ENCODE measurements at regions not wholly inside any gene's neighbourhood (a gene's known extent, or its start where the extent isn't known, plus 50 kb on each side); places are given as distances from the start of the nearest gene placed in this dataset.

DNA sequence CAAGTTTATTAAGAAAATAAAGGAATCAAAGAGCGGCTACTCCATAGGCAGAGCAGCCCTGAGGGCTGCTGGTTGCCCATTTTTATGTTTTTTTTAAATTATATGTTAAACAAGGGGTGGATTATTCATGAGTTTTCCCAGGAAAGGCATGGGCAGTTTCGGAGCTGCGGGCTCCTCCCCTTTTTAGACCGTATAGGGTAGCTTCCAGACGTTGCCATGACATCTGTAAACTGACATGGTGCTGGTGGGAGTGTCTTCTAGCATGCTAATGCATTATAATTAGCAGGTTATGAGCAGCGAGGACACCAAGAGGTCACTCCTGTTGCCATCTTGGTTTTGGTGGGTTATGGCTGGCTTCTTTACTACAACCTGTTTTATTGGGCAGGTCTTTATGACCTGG is 301.8 kb downstream of the TFAP2C start:
- DNase-seq = no peak

DNA sequence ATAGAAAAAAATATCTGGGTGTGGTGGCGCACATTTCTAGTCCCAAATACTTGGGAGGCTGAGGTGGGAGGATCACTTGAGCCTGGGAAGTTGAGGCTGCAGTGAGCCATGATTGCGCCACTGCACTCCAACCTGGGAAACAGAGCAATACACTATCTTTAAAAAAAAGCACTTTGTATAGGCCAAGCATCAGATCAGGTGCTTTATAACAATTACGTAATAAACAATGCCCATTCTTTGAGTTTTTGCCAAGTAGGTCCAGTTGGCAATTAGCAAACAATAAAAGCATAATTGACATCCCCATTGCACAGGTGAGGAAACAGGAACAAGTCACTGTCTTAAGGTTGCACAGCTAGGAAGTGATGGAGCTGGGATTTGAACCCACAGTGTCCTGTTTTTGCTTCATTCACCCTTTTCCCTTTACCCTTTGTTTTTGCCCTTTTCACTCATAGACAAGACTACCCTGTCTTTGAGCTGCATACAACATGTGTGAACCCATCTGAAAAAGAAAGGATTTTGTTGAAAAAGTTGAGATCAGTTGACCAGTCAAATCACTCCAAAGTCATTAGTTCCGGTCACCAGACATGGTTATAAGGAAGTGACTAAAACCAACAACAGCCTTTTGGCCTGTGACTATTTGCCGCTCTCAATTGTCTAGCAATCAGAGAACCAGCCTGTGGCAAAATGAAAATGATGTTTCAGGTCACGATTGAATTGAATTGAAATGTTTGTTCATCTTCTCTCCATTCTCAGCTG is 303.6 kb downstream of the TFAP2C start:
- DNase-seq = no peak

DNA sequence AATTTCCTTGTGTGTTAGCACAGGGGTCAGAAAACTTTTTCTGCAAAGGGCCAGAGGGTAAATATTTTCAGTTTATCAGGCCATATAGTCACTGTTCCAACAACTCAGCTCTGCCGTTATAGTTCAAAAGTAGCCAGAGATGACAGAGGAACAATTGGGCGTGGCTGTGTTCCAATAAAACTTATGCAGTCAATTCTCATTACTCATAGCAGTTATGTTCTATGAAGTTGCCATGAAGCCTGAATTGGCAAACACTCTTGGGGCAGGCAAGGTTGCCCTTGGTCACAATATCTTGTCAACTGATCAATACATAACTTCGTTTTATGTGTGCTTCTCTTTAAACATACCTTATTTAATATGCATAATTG is 304.2 kb downstream of the TFAP2C start:
- no peak for DNase-seq

DNA sequence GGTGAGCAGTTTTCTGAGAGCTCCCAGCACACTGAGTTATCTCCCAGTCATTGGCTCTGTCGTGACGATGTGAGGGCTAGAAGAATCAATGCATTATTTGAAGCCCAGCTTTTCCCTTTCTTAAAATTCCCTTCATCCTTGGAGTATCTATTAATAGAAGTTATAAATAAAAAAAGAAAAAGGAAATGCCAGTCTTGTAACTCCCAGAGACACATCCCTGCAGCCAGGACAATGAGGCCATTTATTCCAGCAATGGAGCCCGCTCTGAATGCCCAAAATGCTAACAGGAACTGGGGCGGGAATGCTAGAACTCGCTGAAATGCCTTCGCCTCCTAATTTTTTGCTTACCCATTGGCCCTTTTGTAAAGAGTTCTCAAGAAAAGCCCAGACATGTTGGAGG is 305.8 kb downstream of the TFAP2C start:
- no peak for DNase-seq

DNA sequence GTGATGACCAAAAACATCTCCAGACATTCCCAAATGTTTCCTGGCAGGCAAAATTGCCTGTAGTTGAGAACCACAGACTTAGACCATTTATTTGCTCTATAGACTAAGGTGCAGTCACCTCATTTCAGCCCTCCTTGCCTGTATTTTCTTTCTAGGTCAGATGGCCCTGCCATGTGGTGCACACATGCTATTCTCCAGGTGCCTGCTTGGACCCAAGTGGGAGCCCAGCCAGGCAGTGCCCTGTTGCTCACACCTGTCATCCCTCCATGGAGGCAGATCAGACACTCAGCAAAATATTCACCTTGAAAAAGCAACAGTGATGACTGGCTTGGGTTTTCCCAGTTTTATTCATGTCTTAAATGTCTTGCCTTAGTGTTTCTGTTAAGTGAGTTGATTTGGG is 311.4 kb downstream of the TFAP2C start:
- DNase-seq = no peak

DNA sequence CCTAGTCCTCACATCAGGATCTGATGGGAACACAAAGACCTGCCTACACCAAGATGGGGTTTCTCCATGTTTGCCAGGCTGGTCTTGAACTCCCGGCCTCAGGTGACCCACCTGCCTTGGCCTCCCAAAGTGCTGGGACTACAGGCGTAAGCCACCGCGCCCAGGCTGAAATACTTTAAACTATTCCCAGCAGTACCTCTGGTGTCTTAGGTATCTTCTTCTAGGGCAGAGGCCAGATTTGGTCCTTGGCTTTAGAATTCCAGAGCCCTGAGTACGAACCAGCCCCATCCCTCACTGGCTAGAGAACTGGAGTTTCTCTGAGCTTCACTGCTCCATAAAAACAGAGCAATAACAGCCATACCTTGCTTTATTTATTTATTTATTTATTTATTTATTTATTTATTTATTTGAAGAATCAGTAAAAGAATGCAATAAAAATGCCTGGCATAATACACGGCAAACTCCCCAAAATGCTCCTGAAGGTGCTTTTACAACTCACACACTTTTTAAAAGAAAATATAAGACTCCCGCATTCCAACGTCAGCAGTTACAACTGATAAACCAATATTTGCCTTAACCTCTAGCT is 312.1 kb downstream of the TFAP2C start:
- no peak for DNase-seq

DNA sequence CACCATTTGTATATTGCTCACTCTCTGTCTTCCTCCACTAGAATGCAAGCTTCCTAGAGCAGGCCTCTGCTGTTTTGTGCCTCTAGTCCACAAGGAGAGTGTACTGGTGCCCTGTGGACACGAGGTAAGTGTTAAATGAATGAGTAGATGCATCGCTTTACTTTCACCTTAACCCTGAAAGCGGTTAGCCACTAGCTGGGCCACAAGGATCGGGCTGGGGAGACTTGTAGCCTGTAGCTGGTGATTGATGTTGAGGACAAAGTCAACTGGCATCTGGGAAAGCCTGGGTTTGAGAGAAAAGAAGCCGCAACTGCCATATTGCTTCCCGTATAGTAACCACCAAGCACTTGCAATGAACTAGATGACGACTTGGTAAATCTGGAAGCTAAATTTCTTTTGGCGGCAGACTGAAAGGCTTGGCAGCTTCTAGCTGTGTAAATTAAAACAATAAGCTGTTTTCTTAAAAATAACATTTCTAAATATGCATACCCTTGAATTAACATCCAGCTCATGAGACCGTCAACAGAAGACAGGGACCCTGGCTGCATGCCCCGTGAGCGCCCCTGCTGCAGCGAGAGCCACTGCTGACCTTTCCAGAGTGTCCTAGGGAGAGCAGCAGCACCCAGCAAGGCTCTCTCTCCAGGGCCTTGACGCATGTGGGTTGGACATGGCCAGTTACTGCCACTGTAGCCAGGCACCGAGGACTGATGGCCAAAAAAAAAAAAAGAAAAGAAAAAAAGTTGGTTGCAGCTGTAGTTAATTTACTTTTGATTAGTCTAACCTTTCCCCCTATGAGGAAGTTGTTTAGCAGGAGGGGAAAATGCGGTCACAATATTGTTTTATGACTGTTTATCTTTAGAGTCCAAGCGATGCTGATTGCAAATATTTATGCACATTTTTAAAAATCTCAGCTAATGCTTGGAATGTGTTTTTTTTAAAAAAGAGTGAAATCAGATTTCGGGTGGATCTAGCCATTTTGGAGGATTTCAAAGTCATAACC is 315.1 kb downstream of the TFAP2C start:
- no peak for DNase-seq

DNA sequence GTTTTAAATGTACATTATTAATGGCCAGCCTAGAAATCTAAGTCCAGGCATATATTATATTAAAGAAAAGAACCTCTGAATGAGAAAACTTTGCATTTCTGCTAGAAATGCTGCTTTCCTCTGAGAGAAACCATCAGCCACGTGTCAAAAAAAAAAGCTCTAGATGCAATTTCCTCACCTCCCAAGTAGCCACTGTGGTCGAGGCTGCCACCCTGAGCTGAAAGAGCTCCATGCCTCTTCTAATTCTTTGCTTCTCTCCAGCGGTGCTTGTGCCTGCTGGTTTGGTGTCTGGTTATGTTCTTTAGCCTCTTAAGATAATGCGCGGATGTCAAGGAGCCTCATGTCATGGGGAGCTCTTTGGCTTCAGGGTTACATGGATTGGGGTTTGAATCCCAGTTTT is 316.0 kb downstream of the TFAP2C start:
- no peak for DNase-seq

DNA sequence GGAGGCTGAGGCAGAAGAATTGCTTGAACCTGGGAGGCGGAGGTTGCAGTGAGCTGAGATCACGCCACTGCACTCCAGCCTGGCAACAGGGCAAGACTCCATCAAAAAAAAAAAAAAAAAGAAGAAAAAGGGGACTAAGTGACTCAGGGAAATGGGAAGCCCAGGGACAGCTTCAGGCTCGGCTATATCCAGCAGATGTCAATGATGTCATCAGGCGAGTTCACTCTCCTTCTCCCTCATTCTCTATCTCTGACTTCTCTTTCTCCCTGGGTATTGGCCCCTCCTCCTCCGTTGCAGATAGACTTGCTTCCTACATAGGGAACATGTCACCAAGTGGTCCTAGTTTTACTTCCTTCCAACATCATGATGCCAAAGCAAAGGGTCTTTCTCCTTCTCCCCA is 316.8 kb downstream of the TFAP2C start:
- no peak for DNase-seq

DNA sequence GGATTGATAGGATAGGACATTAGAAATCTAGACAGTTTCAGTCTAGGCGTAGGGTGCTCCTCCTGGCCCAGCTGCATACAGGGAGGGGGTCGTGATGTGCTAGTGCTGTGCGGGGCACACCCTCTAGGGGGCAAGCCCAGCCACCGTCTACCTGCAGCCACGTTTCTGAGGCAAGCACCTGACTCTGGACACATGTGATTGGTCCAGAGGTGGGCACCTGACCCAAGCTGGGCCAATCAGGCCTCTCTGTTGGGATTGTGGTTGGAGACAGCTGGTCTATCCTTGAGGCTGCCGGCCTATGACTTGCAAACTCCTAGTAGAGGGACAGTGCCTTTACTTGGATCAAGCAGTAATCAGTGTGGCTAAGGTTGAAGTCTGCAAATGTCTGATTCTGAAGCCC is 317.1 kb downstream of the BMP7 start:
- no peak for DNase-seq

DNA sequence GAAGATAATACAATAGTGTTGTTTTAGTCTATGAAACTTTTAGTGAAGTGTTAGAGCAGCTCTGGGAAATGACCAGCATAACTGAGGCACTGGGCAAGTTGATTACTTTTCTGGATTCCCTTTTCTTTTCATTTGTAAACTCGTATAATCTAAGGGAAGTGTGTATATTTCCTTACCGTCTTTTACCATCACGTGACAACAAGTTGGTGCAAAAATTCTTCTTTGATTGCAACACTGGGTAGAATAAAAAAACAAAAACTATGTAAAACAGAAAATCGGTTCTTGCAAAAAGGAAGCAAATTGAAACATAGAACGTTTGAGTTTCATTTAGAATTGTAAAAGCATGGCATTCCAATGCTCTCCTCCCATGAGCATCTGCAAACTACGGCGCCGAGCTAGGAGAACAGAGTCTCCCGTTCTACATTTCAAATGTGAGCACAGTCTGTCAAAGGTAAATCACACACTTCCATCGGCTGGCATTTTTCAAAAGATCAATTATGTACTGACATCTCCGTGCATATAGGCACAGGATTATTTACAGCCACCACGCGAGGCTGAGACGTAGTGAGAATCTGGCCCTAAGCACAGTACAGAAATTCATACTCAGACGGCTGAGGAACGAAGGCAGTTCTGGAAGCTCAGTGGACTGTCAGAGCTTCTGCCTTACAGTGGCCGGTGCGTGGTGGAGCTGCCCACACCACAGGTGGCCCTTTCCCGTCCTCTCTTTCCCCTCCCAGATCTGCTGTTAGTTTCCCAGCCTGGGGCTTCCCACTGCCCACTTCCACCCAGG is 314.0 kb downstream of the BMP7 start:
- no peak for DNase-seq

DNA sequence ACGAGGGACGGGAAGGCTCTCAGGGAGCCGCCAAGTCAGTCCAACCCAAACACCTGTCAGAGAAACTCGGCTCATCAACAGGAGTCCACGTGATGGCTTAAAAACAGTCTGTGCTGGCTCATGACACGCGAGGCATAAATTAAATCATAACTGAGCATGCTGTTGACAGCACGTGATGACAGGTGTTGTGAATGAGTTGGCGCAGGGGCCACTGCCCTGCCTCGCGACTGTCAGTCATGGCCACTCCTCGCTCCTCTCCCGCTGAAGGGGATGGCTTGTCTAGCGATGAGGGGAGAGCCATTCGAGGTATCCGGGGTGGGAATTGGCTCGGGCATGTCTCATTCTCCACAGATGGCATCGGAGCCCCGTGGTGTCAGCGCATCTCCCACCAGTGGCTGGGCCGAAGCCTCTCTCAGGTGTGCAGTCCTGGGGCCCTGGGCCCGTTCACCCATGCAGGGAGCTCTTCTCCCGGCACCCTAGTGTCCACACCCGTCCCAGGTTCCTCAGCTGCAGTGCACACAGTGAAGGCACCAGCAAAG is 313.3 kb downstream of the BMP7 start:
- DNase-seq = no peak

DNA sequence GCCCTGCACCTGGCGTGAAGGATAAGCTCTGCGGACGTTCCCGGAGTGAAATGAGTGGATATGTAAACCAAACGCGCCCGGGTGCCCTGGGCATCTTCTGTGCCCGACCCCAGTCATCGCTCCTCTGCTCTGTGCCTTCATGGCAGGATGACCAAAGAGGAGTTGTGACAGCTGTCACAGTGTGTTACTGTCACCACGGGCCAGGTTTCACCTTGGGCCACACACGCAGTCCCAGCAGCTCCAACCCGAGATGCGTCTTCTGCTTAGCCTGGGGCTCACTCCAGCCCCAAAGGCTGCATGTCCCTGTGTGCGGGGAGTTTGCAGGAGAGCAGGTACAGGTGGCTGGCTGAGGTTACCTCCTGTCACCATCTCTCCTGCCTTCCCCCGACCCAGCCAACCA is 311.6 kb downstream of the BMP7 start:
- DNase-seq = no peak

DNA sequence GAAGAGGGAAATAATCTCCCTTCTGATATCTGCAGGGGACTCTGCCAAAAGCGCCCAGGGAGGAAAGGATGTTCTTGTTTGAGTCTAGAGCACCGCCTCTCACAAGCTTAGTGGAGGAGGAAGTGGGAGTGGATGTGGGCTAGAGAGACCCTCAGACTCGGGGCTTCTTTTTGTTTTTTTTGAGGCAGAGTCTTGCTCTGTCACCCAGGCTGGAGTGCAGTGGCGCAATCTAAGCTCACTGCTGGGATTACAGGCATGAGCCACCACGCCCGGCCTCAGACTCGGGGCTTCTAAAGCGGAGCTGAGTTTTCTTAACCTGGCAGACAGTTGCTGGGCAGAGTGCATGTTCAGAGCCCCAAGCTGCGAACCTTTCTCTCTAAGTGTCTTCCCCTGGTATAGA is 310.8 kb downstream of the BMP7 start:
- DNase-seq = no peak

DNA sequence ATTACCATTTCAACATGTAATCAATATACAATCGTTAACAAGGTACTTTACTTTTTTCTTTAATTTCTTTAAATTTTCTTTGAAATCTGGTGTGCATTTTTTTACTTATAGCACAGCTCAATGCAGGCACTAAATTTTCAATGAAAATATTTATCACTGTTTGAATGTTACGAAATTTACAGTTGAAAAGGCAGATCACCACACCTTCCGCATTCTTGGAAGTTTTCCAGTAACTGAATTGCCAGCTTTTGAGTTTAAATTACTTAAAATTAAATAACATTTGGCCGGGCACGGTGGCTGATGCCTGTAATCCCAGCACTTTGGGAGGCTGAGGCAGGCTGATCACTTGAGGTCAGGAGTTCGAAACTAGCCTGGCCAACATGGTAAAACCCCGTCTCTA is 309.9 kb downstream of the BMP7 start:
- no peak for DNase-seq

DNA sequence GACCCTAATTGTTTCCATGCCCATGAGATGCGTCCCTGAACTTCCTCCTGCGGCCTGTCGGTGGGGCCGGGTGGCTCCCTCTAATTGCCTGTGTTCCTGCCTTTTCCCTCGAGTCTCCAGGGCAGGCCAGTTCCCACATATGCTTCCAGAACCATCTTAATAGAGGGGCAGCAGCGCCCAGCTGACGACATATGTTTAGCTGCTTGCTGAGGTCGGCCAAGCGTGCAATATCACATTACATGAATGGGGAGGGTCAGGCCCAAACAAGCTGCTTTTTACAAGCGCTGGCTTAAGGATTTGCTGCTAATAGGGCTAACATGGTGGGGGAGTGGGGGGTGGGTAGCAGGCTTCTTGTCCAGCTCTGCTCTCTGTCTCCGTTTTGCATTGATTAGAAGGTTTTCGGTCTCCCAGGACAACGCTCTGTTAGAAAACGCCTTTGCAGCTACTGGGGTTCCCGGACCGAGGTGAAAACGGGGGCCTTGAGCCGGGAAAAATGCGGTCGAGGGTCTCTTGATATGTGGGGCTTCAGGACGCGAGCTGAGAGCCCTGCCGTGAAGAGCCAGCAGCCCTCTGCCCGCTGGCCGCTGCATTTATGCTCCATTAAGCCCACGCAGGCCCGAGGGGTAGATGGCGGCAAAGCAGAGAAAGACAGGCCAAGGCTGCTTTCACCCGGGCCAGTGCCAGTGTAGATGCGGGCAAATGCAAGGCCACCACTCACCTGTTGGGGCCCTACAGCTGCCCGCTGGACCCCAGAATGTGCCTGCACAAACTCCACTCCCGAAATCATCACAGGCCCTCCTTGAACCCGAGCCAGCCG is 308.5 kb downstream of the BMP7 start:
- DNase-seq = no peak

DNA sequence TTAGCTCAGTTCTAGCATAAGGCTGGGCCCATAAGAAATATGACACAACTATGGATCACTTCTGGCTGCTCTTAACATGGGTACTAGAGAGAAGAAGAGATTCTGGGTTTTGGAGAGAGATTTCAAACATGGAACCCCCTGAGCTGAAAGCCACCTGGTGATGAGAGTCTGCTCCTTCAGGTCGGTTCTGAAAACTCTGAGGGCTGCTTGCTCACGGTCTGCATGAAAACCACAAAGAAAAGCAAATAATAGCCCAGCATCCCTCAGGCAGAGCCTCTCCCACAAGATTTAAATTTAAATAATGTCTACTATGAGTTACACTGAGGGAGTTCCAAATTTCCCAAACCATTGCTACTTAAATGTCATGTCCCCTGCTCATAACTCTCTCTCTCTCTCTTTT is 301.5 kb downstream of the BMP7 start:
- DNase-seq = no peak

DNA sequence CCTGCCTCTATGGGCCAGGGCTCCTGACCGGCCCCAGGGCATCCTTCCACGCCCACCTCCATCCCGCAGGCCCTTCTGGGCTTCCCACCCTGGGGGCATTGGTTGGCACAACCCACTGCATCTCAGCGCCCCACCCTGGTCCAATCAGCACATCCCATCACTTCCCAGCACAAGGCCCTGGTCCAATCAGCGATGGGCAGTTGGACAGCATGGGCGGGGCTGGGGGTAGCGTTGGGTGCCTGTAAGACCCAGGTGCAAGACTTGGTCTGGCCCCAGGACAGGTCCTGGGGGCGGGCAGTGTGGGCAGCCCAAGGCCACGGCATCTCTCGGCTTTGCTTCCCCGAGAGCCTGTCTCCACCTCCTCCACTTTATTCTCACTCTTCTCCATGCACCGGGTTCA is 298.5 kb downstream of the BMP7 start:
- no peak for DNase-seq

DNA sequence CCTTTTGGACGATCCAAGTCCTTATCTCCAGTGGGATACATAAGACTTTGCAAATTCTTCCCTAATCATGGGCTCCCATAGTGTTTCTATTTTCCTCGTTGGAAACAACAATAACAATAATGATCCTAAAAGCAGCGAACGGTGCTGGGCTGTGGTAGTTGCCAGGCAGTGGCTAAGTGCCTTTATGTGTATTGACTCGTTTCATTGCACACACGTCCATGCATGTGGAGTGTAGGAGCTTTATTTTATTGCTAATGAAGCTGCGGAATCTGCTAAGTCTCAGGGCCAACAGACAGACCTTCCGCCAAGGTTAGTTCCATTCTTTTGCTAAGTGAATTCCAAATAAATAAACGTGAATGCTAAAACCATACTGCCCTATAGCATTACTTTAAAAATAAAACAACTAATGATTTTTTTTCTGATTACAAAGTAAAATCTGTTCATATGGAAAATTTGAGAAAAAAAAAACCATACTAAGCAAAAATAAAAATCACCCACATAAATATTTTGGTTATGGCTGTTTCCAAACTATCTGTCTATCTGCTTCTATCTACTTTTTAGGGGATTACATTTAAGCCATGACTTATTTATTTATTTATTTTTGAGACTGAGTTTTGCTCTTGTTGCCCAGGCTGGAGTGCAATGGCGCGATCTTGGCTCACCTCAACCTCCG is 297.9 kb downstream of the BMP7 start:
- no peak for DNase-seq

DNA sequence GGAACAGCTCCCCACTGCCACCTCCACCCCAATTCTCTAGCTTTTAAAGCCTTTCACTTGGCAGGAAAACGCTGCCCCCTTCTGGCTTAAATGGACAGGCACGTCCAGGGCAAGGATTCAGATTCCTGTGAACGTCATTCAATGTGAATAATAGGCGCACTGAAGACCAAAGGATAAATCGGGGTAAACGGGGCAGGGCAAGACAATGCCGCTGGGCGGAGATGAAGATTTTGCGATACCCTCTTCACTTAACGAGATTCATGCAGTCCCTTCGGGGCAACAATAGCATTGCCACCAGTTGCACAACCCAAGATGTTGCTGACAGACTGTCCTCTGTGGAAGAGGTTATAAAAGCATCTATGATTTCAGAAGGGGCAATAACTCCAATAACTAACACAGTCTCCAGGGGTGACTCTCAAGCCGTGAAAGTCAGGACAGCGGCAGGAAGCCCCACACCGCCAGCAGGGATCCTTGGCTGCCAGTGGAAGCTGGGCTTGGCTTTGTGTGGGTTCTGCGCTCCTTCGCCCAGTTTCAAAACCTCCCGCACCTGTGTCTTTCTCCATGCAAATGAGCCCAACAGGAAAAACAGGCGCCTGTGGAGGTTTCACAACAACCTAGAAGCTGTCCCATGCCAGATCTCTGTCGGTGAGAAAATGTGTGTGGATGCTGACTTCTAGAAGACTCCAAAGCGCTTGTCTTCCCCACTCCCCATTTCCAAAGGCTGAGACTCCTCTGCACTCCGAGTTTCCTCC is 291.8 kb downstream of the BMP7 start:
- DNase-seq = no peak
